Retina (tissue), 1 donor: ENCODE measurements at regions not wholly inside any gene's neighbourhood (a gene's known extent, or its start where the extent isn't known, plus 50 kb on each side); places are given as distances from the start of the nearest gene placed in this dataset.
"Not testable (repeated sequence)": the region's sequence is repeated elsewhere in the genome, so short reads cannot be mapped to it uniquely, and the experiment has no call there.

Experiments
- DNase-seq: peaks from one replicate; pipeline ENCODE4 v3.0.0-alpha.2; 2016

DNA sequence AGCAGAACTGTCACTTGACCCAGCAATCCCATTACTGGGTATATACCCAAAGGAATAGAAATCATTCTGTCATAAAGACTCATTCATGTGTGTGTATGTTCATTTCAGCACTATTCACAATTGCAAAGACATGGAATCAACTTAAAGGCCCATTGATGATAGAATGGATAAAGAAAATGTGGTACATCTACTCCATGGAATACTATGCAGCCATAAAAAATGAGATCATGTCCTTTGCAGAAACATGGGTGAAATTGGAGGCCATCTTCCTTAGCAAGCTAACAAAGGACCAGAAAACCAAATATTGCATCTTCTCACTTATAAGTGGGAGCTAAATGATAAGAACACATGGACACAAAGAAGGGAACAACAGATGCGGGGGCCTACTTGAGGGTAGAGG lies 422.5 kb downstream of the HS3ST3B1 start:
- not testable (repeated sequence) for DNase-seq

DNA sequence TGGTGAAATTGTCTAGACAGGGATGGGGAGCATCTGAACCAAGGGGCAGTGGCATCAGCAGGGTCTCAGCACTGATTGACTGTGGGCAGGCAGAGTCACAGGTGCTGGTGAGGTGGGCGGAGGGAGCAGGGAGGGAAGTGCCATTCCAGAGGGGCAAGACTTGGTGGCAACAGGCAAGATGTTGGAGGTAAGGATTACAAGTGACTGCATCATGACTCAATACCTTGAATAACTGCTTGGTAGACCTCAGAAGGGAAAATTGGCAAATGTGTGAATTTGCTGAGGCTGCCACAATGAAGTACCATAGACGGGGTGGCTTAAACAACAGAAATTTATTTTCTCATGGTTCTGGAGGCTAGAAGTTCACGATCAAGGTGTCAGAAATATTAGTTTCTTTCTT lies 419.1 kb downstream of the HS3ST3B1 start:
- no peak for DNase-seq

DNA sequence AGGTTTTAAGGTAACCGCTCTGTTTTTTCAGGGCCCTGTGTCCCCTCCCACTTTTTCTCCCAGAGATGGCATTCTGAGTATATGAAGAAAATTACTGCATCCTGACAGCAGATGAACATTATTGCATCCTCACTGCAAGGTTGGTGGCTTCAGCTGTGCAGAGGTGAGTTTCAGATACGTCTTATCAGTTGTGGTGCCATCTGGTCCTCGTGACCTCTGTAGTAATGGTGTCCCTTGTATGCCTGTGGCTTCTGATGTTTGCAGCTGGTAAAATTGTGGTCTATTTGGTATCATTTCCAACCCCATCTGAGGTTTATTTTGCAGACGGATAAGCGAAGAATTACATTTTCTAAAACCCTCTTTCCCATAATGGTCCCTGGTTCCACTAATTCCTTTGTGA lies 417.0 kb downstream of the HS3ST3B1 start:
- DNase-seq: no peak

DNA sequence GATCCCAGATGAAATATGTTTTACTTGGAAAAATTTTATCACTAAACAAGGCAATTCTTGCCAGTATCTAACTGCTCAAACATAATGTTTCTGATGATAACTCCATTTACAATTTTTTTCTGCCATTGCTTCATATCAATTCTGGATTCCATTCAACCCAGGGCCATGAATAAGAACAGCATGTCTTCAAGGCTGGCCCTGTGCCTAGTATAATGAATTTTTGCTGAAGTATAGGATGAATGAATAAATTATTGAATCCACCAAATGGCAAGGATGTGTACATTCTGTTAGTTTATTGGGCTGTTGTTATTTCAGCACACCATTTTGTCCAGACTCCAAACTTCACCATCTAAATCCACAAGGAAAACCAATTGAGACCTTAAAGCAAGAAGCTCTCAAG lies 414.7 kb downstream of the HS3ST3B1 start:
- no peak for DNase-seq

DNA sequence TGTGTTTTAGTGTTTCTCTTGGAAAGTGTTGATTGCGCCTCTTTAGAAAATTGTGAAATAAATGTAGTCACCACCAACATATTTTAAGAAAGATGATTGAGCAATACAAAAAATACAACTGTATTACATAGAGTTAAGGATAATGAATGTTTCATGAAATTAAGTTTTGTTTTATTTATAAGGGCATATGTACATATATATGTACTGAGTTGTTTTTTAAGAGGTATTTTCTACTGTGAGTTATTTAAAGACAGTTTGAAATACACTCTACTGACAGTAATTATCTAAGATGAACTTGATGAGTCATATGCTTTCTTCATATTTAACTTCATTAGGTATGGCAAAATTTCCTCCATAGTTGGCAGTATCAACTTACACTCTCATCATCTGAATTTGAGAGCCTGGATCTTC lies 411.7 kb downstream of the HS3ST3B1 start:
- DNase-seq: no peak

DNA sequence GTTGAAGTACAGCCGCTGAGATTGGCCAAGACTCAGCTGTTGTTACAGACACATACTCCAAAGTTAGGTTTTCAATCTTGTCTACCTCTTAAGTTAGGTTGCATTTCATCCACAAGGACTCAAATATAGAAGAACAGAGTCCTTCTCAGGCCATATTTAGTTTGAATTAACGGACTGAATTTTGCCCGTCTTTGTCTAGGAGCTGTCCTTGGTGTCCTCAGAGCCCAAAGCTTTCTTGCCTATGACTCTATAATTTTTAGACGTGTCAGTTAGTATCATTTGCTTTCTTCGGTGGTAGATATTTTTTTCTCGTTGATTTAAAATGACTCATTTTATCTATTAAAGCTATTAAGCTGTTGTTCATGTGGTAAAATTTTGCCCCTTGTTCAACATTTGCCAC lies 403.2 kb downstream of the HS3ST3B1 start:
- no peak for DNase-seq

DNA sequence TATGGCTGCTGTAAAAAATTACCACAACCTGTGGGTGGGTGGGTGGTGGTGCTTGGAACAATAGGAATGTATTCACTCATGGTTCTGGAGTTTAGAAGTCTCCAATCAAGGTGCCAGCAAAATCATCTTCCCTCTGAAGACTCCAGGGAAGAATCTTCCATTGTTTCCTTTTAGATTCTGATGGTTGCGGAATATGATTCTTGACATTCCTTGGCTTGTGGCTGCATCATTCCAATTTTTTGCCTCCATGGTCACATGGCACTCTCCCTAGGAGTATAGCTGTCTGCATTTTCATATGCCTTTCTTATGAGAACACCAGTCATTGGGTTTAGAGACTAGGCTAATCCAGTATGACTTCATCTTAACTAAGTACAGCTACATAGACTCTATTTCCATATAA lies 401.0 kb downstream of the HS3ST3B1 start:
- no peak for DNase-seq

DNA sequence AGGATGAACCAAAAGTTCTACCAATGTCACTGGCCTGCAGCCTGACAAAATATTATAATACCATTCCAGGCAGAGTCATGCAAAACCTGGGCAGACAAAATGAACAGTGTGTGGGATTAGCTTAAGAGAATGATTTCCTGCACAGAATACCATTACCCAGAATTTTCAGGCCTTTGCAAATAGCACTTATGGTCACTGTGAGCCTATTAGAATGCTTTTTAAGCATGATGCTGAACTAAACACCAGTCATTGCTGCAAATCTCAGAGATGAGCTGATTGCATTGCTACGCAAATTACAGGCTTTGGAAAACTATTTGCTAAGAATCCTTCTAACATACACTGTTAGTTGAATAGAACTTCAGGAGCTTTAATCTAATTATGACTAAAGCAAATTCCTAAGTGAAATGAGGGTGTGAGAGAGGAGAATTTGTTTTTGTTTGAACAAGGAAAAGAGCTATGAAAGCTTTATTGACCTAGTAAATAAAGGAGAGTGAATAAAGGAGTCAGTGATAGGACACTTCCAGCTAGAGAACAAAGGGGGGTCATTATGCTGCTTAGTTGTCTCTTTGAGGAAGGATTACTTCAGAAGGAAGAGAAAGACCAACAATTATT lies 398.8 kb downstream of the HS3ST3B1 start:
- no peak for DNase-seq

DNA sequence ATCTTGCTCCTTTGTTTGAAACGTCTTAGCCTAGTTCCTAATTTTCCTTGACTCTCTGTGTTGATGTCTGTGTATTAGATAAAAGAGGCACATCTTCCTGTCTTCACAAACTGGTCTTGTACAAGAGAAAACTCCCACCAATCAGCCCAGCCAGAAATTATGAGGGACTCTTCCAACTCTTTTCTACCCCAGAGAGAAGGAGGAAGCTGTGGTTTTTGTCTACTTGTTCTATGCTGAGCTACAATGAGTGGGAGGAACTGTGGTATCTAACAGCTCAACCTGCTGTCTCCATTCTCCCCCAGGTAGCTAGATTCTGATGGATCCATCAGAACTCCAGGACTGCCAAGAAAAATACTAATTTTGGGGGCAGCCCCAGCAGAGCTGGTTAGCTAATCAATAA lies 392.5 kb downstream of the HS3ST3B1 start:
- DNase-seq: no peak

DNA sequence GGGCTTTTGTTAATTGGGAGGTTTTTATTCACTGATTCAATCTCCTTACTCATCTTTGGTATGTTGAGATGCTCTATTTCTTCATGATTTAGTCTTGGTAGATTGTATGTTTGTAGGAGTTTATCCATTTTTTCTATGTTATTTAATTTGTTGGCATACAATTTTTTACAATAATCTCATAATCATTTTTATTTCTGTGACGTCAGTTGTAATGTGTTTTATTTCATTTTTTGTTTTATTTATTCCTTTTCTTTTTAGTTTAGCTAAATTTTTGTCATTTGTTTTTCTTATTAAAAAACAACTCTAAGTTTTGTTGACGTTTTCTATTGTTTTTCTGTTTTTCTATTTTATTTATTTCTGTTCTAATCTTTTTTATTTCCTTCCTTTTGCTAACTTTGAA lies 389.8 kb downstream of the HS3ST3B1 start:
- no peak for DNase-seq

DNA sequence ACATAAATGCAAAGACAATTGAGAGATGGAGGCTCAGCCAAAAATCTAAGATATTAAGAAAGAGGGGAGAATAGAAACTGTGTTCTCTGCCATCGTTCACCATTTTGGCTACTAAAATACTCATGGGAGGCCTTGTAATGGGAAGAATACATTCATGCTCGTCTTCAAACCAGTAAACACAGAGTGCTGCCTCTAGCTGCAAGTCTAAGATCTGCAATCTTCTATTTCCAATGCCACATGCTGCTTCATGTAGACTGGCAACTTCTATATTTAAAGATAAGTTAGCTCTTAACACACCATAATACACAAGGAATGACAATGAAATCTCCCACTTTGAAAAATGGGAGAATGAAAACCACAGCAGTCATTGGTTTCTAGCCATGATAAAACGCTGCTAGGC lies 387.3 kb downstream of the HS3ST3B1 start:
- no peak for DNase-seq

DNA sequence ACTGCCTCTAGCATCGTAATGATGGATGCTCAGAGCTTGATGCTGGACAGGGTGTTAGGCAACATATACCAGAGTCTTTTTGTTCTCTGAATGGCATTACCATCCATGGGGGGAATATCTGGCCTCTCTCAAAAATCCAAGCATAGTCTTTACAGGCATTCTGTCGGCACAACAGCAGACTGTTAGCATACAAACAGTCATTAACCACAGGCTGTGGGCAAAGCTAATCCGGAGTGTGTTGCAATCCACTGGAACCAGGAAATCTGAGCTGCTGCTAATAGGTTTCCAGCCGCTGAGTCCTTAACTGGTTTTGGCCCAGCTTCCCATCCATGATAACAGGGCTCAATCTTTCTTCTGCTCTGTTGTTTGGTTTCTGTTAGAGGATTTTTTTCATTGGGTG lies 371.9 kb downstream of the HS3ST3B1 start:
- no peak for DNase-seq

DNA sequence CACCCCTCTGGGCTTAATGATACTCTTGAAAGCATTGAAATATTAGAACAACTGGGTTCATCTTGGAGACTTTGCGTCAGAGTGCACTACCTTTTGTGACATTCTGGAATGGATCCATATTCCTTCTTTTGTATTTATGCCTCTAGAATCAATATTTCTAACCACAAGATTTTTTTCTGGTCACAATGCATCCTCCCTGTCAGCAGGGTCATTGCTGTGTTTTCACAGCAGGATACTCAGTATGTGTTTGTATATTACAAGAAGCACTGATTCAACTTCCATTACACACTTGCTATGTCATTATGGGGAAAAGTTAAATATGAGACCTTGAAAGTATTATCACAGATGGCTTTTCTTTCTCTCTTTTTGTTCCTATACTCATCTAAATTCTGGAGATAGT lies 370.0 kb downstream of the HS3ST3B1 start:
- DNase-seq: no peak

DNA sequence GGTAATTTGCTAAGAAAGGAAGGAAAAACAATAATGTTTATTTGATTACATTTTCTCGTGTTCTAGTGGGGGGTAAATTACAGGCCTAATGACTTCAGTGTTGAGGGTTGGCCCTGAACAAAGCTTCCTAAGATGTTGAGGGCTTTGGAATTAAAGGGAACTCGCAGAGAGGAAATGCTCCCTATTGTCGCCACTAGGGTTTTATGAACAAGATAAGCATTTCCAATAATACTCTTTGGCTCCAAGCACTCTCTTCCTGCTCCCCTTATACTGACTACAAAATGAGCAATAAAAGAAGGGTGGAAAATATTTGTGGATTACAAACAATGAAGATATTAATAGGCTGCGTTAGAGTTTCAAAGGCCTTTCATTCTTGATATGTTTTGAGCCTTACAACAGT lies 363.6 kb downstream of the HS3ST3B1 start:
- no peak for DNase-seq

DNA sequence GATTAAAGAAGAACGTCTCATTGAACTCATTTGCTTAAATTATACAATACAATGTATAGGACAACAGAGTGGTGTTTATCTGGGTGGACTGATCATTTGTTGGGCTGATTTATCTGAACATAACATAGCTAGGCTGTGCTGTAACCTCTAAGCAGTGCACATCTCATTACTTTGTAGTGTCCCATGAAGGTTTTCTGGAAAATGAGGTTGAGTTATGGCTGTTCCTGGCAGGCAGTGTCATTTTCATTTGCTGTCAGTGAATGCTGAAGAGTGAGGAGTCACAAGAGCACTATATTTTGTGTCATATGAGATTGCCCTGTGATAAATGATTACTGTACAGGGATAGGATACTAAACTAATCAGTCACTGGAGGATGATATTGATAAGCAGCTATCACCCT lies 340.2 kb downstream of the HS3ST3B1 start:
- no peak for DNase-seq

DNA sequence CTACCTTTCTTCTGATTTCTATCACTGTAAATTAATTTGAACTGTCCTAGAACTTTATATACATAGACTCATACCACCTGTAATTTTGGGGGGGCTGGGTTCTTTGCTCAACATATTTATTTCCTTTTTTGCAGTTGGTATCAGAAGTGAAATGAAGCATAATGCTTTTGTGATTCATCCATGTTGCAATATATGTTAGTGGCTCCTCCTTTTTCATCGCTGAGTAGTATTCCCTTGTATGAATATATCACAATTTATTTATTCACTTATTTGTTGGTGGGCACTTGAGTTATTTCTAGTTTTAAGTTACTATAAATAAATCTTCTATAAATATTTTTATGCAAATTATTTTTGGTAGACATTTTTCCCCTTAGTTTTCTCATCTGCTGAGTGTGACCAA lies 336.4 kb downstream of the HS3ST3B1 start:
- DNase-seq: no peak

DNA sequence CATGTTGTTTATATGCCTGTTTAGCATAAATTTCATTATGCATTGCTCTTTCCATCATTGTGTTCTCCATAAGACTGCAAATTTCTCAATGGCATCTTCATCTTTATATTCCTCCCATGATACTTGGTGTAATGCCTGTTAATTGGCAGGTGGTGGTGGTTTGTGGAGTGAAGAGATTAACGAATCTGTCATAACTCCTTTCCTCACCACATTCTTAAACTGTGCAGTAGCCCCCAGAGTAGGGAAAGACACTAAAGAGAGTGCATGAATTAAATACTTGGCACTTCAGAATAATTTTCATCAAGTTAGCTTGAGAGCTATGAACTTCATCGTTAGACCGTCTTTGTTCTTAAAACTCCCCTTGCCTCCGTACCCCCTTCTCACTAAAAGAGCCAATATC lies 329.7 kb downstream of the HS3ST3B1 start:
- no peak for DNase-seq

DNA sequence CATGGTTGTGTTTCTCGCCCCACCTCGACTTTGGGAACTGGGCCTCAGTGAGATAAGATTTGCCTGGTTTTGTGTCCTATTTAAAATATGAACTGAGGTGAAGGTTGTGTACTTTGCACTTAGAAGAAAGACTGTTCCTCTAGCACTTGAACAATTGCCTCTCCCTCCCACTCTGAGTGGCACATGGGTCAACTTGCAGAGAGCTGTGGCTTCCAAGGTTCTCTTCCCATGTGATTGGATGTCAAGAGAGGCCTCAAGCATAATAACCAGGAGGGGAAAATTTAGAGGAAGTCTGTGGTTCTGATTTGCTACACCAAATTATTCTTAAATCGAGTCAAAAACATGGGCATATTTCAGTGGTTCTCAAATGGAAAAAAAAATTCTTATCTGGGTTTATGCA lies 329.2 kb downstream of the HS3ST3B1 start:
- DNase-seq: no peak

DNA sequence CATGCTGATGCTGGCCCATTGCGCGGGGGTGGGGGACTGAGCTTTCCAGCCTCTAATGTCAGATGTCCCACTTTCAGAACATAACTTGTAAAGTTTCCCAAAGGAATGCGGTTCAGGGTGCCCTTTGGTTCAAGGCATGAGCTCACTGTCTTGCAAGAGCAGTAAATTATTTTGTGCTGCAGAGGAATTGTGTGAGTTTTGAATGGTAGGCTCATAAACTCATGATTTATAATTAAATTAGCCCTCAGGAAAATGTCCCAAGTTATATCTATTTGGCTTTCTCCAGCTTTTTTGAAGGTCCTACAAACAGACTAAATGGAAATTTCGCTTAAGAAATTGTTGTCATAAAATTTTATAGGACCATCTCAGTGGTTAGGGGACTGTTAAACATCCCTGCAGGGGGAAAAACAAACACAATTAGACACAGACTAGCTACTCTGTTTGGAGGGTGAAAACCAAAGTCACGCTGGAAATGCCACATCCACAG lies 321.8 kb downstream of the HS3ST3B1 start:
- DNase-seq: no peak

DNA sequence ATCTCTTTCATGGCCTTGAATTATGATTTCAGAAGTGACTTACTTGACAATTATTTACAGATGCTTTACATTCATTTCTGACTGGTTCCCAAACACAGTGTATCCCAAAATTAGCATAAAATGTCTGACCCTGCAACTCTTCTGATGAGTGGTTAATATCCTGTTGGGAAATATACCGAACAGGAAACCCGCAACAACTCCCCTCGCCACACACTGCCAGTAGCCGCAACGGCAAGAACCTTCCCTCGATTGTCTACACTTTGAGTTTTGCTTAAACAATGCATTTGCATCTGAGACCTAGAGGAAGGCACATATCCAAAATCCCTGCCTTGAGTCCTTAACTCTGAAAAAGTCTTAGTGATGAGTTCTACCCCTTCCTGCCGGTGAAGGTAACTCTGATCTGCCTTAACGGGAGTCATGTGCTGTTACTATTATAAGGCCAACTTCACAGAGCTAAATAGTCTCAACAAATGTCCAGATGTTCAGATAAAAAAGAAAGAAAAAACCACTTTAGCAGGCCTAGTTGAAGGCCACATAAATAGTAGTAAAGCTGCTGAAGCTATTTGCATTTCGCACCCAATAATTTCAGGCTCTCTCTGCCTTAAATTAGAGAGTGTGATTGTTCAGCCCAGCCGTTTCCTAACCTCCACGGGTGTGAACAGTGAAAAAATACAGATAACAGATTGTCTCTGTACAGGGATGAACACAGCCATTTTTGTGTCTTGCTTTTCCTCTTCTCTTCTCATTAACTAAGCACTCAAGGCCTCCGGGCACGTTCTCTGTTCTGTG lies 321.1 kb downstream of the HS3ST3B1 start:
- DNase-seq: no peak

DNA sequence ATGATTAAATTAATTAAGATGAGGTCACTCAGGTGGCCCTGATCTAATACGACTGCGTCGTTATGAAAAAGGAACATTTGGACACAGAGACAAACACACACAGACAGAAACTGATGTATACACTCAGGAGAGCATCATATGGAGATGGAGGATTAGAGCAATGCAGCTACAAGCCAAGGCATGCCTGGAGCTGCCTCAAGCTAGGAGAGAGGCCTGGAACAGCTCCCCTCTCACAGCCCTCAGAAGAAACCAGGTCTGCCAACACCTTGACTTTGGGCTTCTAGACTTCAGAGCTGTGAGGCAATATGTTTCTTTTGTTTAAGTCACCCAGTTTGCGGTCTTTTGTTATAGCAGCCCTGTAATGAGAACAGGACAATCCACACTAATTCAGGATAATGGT lies 318.9 kb downstream of the HS3ST3B1 start:
- no peak for DNase-seq

DNA sequence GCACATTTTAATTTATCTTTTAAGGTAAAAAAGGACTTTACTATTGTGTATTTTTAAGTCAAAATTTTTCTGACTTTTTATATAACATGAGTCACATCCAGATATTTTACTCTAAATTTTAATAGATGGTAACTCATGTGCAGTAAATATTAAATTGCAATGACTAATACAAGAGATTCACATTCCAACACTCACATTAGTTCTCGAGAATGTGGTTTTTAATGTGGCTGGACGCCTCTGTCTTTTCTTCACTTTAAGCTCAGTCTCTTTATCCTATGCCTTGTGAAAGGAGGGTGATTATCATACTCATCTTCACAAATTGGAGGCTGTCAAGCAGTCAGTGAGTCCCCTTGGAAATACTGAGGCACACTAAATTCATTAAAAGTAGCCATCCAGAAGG lies 315.6 kb downstream of the HS3ST3B1 start:
- DNase-seq: no peak

DNA sequence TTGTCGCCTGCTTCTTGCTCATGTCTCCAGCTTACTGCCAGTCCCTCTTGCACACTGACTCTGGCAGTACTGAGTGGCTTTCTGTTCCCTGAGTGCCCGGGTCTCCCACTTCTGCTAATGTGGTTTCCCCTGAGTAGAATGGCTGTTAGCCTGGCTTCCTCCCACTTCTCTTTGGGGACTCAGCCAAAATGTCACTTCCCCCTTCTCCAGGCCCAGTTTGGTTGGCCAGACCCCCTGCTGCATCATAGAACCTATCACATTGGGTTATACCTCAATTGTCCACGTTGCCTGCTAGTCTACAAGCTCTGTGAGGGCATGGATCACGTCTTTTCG lies 304.4 kb downstream of the HS3ST3B1 start:
- DNase-seq: no peak

DNA sequence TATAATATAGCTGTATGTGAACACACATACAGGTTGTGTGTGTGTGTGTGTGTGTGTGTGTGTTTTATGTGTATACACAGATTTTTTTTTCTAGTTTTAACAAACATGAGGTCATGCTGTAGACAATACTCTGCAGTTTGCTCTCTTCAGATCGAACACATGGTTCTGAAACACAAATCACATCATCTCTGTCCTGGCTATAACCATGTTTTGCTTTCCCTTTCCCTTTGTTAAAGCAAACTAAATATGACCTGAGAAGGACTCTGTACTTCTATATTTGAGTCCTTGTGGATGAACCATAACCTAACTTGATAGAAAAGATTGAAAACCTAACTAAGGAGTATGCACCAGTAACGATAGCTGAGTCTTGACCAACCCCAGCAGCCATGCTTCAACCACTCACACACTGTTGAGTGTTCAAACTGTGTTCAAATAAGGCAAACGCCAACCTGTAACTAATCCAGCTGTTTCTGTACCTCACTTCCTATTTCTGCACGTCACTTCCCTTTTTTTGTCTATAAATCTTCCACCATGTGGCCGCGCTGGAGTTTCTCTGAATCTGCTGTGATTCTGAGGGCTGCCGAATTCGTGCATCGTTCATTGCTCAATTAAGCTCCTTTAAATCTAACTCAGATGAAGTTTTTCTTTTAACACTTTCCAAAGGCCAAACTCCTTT lies 303.8 kb downstream of the HS3ST3B1 start:
- DNase-seq: no peak
